ENCODE measurements at regions not wholly inside any gene's neighbourhood (a gene's known extent, or its start where the extent isn't known, plus 50 kb on each side); places are given as distances from the start of the nearest gene placed in this dataset.

GRCh38 chr5:74132485-74132884 is 506.5 kb downstream of the ARHGEF28 start:
- TF ChIP-seq POLR2A (IDR thresholded peaks at IDR 0.05; ENCODE audit: borderline replicate concordance, extremely low read depth, insufficient read depth, insufficient read length) (no peak), CTCF (IDR thresholded peaks at IDR 0.05 in 2 of 3, conservative IDR thresholded peaks at IDR 0.05 in 1 of 3; ENCODE audit: borderline replicate concordance in 1 of 3, insufficient read depth in 1 of 3, low read depth in 2 of 3, low read length in 2 of 3) (no peak), REST (IDR thresholded peaks at IDR 0.05; ENCODE audit: low read depth) (no peak), JUND (IDR thresholded peaks at IDR 0.05) (no peak), EZH2 (IDR thresholded peaks at IDR 0.05) (no peak), SRF (IDR thresholded peaks at IDR 0.05; ENCODE audit: low read depth) (no peak), POLR2AphosphoS5 (IDR thresholded peaks at IDR 0.05; ENCODE audit: low read depth, low read length) (no peak), ZBTB33 (IDR thresholded peaks at IDR 0.05; ENCODE audit: extremely low read depth, insufficient replicate concordance, low read length) (no peak)
